Stimulated activated CD4-positive, alpha-beta T cell treated with anti-CD3 and anti-CD28 coated beads, Interleukin-2, amount 100 ng/mL, for 24 hours (primary cell): ENCODE measurements at regions not wholly inside any gene's neighbourhood (a gene's known extent, or its start where the extent isn't known, plus 50 kb on each side); places are given as distances from the start of the nearest gene placed in this dataset.
"Not testable (repeated sequence)": the region's sequence is repeated elsewhere in the genome, so short reads cannot be mapped to it uniquely, and the experiment has no call there.

ENCODE experiments used
- DNase-seq, 2 donors: peaks; one replicate each; pipeline ENCODE4 v3.0.0-alpha.2; 2020

DNA sequence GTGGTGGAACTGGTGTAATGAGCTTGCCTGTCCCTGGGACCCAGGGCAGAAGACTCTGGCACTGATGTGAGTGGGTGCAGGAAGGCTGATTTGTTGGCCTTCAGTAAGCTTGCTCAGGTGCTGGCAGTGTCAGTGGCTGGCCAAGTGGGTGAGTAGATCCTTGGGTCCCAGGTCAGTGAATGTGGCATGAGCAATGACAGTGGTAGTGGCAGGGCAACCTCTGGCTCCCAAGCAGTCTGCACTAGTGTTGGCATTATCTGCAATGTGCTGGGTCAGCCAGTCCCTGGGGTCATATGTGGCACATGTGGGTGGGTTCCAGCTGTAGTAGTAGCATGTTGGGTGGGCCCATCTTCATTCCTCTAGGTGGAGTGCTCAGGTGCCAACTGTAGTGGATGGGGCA lies 640.9 kb upstream of the GRM3 start:
- no peak for DNase-seq

DNA sequence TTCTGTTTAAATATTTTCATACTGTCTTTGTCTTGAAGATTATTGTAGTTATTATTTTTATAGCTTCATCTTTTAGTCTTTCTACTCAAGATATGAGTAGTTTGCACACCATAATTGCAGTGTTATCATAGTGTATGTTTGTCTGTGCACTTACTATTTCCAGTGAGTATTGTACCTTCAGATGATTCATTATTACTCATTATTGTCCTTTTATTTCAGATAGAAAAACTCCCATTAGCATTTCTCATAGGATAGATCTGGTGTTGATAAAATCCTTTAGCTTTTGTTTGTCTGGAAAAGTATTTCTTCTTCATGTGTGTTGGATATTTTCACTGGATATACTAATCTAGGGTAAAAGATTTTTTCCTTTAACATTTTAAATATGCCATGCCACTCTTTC lies 646.2 kb upstream of the GRM3 start:
- DNase-seq, result no peak

DNA sequence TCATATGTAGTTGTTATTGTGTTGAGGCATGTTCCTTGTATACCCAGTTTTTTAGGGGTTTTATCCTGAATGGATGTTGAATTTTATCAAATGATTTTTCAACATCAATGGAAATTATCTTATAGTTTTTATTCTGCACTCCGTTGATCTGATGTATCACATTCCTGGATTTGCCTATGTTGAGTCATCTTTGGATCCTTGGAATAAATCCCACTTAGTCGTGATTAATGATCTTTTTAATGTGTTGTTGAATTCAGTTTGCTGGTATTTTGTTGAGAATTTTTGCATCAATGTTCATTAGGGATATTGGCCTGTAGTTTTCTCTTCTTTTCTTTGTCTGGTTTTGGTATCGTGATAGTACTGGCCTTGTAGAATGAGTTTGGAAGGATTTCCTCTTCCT lies 648.6 kb upstream of the GRM3 start:
- no peak for DNase-seq

GRCh38 chr7:85980740-85981139 lies 663.0 kb upstream of the GRM3 start:
- DNase-seq, result no peak

DNA sequence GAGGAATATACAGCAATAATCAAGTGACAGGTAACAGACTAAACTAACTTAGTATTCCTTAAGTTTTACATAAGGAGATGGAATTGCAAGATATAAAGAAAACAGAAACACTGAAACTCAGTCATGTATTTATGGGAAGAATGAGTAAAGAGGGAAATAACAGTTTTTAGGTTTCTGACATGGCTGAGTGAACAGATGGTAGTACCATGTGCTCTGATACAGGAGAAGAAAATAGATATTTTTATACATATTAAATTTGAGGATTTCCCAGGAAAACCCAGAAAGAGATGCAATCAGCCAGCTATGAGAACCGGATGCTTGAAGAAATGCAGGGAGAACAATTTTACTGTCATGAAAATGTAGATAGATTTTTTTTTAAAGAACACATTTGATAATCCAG lies 669.5 kb upstream of the GRM3 start:
- no peak for DNase-seq

DNA sequence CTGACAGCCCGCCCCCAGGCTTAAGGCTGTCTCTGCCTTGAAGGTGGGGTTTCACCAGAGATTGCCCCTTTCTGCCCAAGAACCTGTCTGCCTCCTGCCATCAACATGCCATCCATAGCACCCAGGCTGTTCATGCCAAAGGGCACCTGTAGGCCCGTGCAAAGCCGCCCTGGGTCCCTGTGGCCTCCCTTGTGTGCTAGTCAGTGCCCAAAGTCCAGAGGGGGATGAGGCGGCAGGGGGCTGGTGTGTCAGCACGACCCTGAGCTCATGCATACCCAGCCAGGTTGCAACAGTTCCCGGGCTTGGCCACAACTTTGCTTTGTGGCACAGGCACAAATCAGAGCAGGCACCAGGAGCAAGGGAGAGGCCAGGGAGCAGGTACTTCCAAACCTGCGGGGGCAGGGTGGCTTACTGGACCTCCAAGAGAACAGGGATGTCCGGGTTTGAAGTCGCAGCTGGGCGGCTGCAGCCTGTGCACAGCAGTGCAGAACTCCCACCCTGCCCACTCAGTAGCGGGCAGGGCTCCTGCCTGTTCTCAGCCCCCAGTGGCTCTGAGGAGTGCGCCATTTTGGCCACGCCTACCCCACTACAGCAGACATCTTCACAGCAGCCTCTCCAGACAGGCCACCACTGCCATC lies 671.1 kb upstream of the GRM3 start:
- DNase-seq, result no peak

- no peak for DNase-seq
Observed at GRCh38 chr7:85954961-85955360, 688.7 kb upstream of the GRM3 start.

GRCh38 chr7:85950871-85951270 lies 692.8 kb upstream of the GRM3 start:
- DNase-seq, result no peak

DNA sequence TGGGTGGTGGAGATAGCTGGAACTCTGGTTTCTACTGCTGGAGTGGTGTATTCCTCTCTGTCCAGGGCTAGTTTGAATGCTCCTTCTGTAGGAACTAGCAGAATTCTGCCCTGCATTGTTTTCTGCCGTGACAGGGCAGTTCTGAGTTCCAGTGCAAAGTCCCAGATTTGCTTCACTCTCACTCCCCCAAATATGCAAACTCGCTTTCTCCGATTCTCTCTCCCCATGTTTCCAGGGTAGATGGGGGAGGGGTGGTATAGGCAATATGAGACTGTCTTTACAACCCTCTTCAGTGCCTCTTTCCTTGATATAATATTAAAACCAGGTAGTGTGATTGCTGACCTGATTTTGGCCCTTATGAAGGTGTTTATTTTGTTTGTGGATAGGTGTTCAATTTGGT lies 693.3 kb upstream of the GRM3 start:
- no peak for DNase-seq

DNA sequence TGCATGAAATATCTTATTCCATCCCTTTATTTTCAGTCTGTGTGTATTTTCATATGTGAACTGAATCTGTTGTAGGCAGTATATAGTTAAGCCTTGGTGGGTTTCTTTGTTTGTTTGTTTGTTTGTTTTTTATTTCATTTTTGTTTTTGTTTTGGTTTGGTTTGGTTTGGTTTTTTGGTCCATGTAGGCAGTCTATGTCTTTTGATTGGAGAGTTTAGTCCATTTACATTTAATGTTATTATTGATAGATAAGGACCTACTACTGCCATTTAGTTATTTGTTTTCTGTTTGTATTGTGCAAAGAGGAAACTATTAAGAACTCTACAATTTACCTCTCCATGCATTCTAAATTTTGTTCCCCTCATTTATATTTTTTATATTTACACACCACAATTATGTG lies 695.9 kb upstream of the GRM3 start:
- no peak for DNase-seq

DNA sequence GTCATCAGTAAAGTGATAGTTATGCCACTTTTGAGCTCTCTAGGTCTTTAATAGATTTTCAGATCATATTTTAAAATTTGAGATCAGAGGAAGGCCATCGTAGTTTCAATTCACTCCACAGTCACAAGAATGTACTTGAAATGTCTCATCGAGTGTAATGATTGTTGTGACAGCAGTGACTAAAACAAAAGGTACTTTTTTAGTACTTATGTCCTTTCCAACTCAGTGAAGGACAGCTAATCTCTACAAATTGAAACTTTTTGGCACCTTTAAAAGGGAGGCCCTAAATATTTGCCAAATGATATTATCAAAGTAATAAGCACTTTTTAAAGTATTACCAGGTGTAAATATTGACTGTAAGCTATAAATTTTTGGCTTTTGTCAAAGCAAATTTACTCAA lies 702.9 kb upstream of the GRM3 start:
- no peak for DNase-seq

DNA sequence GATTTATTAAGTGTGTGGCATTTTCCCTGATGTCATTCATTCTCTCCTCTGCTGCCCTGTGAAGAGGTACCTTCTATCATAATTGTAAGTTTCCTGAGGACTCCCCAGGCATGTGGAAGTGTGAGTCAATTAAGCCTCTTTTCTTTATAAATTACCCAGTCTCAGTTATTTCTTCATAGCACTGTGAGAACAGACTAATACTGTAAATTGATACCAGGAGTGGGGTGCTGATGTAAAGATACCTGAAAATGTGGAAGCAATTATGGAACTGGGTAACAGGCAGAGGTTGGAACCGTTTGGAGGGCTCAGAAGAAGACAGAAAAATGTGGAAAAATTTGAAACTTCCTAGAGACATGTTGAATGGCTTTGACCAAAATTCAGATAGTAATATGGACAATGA lies 711.8 kb upstream of the GRM3 start:
- DNase-seq, result no peak

DNA sequence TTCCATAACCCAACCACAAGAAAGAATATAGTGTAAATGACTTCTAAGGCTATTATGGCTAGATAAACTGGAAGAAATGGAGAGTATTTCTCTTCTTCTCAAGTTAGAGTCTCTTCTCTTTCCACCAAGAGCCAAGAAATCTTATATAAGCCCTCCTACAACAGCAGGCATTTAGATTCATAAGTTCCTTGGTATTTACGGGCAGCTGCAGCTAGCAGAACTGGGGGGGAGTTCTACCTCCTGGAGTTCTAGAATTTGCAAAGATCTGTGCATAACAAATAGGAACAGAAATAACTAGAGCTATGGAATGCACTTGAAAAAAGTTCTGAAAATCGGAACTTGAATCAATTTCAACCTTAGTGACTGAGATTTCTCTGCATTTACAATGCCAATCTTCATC lies 715.2 kb upstream of the GRM3 start:
- no peak for DNase-seq

DNA sequence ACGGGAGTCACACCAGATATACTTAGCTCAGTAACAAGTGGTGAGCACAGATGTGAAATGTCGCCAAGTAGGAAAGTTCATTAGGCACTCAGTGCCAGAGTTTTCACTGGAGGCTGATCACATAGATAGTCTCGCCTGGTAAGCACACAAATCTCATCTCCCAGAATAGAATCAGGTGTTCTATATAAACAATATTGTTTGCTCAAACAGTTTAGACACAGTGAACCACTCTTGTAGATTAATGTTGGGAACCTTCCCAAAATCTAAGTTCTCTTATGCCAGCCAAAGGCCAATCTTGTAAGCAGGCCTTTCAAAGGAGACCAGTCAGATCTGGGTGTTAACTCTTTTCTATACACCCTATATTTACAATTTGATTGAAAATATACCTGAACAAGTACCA lies 716.5 kb upstream of the GRM3 start:
- DNase-seq, result no peak

DNA sequence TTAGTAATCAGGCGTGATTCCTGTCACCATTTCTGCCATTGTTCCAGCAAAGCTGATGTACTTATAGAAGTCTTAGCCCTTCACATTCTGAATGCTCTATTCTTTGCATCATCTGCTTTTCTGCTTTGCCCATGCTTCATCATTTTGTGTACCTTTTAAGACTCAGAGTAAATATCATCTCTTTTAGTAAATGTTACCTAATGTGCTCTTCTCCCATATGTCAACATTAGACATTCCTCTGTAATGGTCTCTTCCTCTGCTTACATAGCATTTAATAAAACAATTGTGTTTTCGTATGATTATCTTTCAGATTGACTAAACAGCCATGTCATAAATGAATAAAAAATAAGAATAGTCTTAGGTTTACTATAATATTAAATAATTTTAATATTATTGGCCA lies 719.6 kb upstream of the GRM3 start:
- DNase-seq, result no peak

DNA sequence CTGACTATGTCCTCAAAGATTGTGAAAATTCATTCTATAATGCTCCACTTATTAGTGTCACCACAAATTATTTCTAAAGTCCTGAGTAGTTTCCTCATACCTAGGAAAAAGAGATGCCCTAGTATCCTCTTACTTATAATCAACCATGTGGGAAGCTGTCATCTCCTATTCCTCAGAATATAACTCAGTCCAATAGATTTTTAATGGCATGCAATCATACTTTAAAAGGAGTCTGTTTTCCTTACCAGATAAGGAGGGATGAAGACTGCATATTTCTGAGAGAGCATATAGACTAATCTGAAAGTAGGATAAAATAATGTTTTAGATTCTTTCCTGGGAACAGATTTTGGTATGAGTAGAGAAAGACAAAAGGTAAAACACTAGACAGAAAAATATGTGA lies 727.7 kb upstream of the GRM3 start:
- no peak for DNase-seq

DNA sequence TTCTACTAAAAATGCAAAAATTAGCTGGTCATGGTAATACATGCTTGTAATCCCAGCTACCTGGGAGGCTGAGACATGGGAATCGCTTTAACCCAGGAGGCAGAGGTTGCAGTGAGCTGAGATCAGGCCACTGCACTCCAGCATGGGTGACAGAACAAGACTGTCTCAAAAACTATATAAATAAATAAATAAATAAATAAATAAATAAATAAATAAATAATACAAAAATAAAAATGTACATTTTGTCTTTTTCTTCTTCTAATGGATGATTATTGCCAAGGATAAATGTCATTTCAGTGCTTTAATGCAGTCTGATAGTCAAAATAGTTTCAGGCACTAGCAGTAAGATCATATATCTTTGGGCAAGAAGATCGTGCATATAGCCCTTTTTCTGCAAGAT lies 727.6 kb upstream of the SEMA3D start:
- no peak for DNase-seq

- DNase-seq, result no peak
Observed at GRCh38 chr7:85908051-85908450, 721.2 kb upstream of the SEMA3D start.

DNA sequence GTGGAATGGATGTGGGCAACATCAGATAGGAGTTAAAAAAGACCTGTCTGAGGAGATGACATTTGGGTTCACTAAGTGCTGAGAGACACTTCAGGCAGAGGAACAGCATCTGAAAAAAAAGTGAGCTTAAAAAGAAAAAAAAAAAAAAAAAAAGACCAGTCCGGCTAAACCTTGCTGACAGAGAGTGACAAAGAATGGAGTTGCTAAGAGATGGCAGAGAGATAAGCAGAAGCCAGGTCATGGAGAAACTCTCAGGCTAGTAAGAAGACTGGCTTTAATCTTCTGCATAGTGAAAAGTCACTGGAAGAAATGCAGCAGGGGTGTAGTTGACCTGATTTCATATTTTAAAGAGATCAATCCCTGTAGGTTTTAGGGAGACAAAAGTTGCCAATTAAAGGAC lies 711.1 kb upstream of the SEMA3D start:
- no peak for DNase-seq

- DNase-seq, result no peak
Observed at GRCh38 chr7:85896531-85896930, 709.7 kb upstream of the SEMA3D start.

DNA sequence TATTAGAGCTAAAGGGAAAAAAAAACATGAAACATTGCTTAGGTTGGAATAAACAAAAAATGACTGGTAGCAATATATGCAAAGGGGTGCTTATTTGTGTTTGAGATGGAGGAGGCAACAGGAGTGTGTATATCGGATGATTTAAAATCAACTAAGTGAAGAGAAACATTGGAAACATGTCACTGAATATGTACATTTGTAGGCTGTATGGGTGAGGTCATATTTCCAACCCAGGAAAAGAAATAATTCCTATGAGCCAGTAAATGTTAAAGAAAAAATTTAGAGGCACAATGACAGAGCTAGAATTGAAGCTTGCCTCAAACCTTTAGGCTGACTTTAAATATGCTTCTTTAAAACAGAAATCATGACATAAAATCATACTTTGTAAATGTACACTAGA lies 709.0 kb upstream of the SEMA3D start:
- DNase-seq, result no peak

- DNase-seq, result not testable (repeated sequence)
Observed at GRCh38 chr7:85891900-85892299, 705.0 kb upstream of the SEMA3D start.

DNA sequence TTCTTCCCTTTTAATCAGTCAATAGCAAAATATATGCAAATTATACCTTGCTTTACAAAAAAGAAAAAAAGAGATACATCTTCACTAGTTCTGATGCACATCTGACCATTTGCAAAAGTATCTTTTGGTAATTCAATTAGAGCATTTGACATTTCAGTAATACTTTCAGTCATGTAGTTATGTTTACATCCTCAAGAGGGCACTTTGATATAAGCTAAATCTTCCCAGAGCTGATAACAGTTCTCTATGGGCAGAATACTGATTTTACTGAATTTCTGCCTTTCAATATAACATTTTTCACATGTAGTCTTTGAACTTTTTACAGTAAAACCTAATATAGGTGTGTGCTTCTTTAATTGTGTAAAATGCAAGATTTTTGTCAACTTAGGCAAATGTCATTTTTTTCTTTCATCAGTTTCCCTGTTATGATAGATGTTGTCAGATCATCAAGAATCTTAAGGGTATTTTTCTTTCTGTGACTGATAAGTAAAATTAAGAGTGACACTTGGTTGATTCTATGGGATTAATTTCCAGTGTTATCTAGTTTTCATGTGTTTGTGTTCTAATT lies 703.5 kb upstream of the SEMA3D start:
- no peak for DNase-seq

DNA sequence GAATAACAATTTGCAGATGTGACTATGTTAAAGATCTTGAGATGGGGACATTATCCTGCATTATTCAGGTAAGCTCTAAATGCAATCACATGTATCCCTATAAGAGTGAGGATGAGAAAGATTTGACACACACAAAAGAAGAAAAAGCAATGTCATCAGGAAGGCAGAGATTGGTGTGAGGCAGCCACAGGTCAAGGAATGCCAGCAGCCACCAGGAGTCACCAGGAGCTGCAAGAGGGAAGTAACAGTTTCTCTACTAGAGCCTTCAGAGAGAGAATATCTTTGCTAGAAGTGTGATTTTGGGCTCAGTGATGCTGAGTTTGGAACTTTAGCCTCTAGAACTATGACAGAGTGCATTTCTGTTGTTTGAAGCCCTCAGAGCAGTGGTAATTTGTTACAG lies 700.3 kb upstream of the SEMA3D start:
- no peak for DNase-seq

- no peak for DNase-seq
Observed at GRCh38 chr7:85882335-85882734, 695.5 kb upstream of the SEMA3D start.

- DNase-seq, result no peak
Observed at GRCh38 chr7:85875398-85875797, 688.5 kb upstream of the SEMA3D start.
